ENCODE measurements at regions not wholly inside any gene's neighbourhood (a gene's known extent, or its start where the extent isn't known, plus 50 kb on each side); places are given as distances from the start of the nearest gene placed in this dataset.

DNA sequence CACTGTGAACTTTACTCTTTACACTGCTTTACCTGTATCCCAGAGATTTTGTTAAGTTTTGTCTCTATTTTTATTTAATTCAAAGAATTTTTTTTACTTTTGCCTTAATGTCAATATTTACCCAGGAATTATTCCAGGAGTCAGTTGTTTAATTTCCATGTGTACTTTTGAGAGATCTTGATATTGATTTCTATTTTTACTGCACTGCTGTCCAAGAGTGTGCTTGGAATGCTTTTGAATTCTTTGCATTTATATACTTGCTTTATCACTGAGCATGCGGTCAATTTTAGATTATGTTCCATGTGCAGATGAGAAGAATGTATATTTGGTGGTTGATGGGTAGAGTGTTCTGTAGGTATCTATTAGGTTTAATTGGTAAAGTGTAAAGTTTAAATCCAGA, 461.0 kb upstream of the GBE1 start:
- no peaks in the 10 kb centered on the region for H3K9me3 ChIP-seq
- TF ChIP-seq, protein P1, sequence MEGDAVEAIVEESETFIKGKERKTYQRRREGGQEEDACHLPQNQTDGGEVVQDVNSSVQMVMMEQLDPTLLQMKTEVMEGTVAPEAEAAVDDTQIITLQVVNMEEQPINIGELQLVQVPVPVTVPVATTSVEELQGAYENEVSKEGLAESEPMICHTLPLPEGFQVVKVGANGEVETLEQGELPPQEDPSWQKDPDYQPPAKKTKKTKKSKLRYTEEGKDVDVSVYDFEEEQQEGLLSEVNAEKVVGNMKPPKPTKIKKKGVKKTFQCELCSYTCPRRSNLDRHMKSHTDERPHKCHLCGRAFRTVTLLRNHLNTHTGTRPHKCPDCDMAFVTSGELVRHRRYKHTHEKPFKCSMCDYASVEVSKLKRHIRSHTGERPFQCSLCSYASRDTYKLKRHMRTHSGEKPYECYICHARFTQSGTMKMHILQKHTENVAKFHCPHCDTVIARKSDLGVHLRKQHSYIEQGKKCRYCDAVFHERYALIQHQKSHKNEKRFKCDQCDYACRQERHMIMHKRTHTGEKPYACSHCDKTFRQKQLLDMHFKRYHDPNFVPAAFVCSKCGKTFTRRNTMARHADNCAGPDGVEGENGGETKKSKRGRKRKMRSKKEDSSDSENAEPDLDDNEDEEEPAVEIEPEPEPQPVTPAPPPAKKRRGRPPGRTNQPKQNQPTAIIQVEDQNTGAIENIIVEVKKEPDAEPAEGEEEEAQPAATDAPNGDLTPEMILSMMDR (IDR thresholded peaks at IDR 0.05) = no peak
- H3K27ac ChIP-seq = no peak overlapping the region
- DNase-seq = no peak
- intact Hi-C loops (cut with DNase I) = no loop called here
- no peak for ATAC-seq
- no peaks in the 10 kb centered on the region for H3K27me3 ChIP-seq
- H3K4me3 ChIP-seq = no peak overlapping the region
- H3K4me1 ChIP-seq = no peaks in the 10 kb centered on the region
- no peaks in the 10 kb centered on the region for H3K36me3 ChIP-seq

DNA sequence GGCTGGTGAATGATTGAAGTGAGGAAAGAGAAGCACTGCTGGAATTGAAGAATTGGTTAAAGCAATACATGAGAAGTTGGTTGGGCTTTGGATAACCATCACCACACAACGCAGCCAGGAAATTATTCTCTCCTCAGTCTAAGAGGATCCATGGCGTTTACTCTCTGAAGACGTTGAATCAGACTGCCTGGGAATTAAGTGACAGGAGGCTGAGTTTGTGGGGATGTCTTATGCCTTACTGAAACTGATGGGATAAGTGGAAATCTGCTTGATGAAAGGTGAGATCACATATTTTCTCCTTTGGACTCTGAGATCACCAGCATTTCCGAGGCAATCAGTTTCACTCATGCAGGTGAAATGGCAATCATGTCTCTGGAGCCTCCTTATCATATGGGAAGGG, 456.1 kb upstream of the GBE1 start:
- ATAC-seq = no peak

DNA sequence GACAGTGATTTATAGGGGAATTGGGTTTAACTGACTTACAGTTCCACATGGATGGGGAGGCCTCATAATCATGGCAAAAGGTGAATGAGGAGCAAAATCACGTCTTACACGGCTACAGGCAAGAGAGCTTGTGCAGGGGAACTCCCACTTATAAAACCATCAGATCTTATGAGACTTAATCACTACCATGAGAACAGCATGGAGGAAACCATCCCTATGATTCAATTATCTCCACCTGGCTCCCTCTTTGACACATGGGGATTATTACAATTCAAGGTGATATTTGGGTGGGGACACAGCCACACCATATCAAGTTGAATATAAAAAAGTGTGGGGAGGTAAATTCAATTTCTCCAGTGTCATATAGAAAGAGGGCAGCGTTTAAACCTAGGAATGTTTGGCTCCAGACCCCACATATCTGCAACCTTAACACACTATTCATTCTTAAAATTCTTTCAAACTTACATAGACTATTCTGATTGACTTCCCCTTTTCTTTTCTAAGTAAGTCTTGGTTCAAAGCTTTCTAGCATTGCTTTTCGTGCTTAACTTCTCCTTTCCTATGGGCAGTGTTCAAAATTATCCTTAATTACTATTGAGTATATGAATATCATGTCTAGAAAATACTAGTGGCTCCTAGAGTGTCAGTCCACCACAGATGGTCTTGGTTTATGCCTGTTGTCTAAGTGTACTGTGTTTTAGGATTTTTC, 446.7 kb upstream of the GBE1 start:
- TF ChIP-seq, protein P1 (IDR thresholded peaks at IDR 0.05) = no peak
- H3K4me3 ChIP-seq = no peak overlapping the region
- no peaks in the 10 kb centered on the region for H3K36me3 ChIP-seq
- H3K9me3 ChIP-seq = no peaks in the 10 kb centered on the region
- no peaks in the 10 kb centered on the region for H3K4me1 ChIP-seq
- DNase-seq (no peak), ATAC-seq (no peak)
- H3K27me3 ChIP-seq = no peaks in the 10 kb centered on the region
- no peak overlapping the region for H3K27ac ChIP-seq
- intact Hi-C loops (cut with DNase I) = no loop called here

More for the DNA sequence above, 456.1 kb upstream of the GBE1 start:
- intact Hi-C loops (cut with DNase I) = no loop called here
- Histone ChIP-seq H3K4me3 (no peak overlapping the region), H3K36me3 (no peaks in the 10 kb centered on the region), H3K27me3 (no peaks in the 10 kb centered on the region), H3K9me3 (no peaks in the 10 kb centered on the region), H3K4me1 (no peaks in the 10 kb centered on the region), H3K27ac (no peak overlapping the region)
- TF ChIP-seq, protein P1 (IDR thresholded peaks at IDR 0.05) = no peak
- no peak for DNase-seq

DNA sequence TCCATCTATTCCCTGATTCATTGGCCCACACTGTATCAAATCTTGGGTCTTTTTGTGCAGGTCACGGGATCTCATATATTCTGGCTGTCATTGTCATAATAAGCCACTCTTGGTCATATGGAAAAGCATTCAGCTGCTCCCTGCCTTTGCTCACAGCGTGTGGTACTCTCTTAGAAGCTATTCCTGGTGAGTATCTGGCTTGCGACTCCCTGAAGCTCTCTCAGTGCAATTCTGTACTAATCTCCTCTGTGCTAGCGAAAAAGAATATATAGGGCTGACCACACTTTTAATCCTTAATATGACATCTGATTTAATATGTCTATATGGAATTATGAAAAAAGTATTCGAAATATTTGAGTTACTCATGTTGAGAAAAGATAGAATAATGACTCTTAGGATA, 440.8 kb upstream of the GBE1 start:
- no peaks in the 10 kb centered on the region for H3K36me3 ChIP-seq
- DNase-seq = no peak
- H3K4me1 ChIP-seq = no peaks in the 10 kb centered on the region
- no peaks in the 10 kb centered on the region for H3K27me3 ChIP-seq
- TF ChIP-seq, protein P1 (IDR thresholded peaks at IDR 0.05) = no peak
- intact Hi-C loops (cut with DNase I) = no loop called here
- H3K9me3 ChIP-seq = no peaks in the 10 kb centered on the region
- no peak overlapping the region for H3K27ac ChIP-seq
- ATAC-seq = no peak
- H3K4me3 ChIP-seq = no peak overlapping the region

DNA sequence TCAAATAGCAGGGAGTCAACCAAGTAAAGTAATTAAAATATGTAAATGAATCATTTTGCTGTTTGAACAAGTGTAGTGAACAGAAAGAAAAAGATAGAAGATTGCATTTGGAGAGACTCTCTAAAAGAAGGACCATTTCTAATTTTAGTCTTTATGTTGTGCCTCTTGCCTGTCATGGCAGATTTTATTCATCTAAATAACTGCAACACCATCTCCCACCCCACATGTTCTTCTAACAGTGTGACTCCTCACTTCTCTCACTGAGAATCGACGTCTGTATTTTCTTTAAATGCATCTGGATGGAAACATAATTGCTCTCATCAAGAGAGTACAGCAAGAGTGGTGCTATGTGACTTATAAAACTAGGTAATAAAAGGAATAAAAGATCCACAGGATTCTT, 439.9 kb upstream of the GBE1 start:
- ATAC-seq (no peak), DNase-seq (no peak)
- Histone ChIP-seq H3K9me3 (no peaks in the 10 kb centered on the region), H3K27me3 (no peaks in the 10 kb centered on the region), H3K4me3 (no peak overlapping the region), H3K27ac (no peak overlapping the region), H3K4me1 (no peaks in the 10 kb centered on the region), H3K36me3 (no peaks in the 10 kb centered on the region)
- intact Hi-C loops (cut with DNase I) = no loop called here
- TF ChIP-seq, protein P1 (IDR thresholded peaks at IDR 0.05) = no peak

DNA sequence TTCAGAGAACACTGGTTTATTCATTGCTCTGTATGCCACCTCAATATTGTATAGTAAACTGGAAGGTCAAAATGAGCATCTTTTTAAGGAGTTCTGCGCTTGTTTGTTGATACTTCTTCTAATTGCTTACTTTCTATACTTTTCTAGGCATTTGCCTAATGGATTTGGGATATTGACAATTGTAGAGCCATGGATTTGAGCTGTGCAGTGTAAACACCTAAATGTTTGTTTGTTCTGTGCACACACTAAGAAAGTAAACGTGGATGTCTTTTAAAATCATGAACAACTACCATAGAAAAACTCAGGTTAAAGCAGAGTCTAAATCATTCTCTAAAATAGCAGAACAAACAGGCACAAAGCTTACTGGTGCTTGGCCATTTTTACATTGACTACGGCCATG, 436.6 kb upstream of the GBE1 start:
- H3K4me3 ChIP-seq = no peak overlapping the region
- TF ChIP-seq, protein P1 (IDR thresholded peaks at IDR 0.05) = no peak
- no peaks in the 10 kb centered on the region for H3K9me3 ChIP-seq
- no peak for DNase-seq
- no peaks in the 10 kb centered on the region for H3K36me3 ChIP-seq
- ATAC-seq = no peak
- no peaks in the 10 kb centered on the region for H3K27me3 ChIP-seq
- intact Hi-C loops (cut with DNase I) = no loop called here
- H3K27ac ChIP-seq = no peak overlapping the region
- no peaks in the 10 kb centered on the region for H3K4me1 ChIP-seq
